ENCODE measurements at regions not wholly inside any gene's neighbourhood (a gene's known extent, or its start where the extent isn't known, plus 50 kb on each side); places are given as distances from the start of the nearest gene placed in this dataset.

DNA sequence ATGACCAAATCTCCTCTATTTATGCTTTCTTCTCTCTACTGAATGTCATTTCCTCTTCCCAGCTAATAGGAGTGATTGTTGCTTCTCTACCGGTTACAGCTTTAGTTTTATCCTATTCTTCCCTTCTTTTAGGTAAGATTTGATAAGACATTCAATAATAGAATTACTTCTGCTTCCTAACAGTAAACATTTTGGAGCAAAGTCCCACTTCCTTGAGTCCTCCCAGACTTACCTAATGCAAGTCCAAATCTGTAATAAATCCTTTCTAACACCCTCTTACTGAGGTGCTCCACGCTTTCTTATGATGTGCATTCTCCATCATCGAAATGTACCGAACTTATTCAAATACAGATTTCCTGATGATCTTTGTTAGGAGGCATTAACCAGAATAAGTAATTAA lies 79.2 kb upstream of the GPM6A start:
- DNase-seq (ENCODE audit: low read depth), result no peak
- TF ChIP-seq, protein P1, sequence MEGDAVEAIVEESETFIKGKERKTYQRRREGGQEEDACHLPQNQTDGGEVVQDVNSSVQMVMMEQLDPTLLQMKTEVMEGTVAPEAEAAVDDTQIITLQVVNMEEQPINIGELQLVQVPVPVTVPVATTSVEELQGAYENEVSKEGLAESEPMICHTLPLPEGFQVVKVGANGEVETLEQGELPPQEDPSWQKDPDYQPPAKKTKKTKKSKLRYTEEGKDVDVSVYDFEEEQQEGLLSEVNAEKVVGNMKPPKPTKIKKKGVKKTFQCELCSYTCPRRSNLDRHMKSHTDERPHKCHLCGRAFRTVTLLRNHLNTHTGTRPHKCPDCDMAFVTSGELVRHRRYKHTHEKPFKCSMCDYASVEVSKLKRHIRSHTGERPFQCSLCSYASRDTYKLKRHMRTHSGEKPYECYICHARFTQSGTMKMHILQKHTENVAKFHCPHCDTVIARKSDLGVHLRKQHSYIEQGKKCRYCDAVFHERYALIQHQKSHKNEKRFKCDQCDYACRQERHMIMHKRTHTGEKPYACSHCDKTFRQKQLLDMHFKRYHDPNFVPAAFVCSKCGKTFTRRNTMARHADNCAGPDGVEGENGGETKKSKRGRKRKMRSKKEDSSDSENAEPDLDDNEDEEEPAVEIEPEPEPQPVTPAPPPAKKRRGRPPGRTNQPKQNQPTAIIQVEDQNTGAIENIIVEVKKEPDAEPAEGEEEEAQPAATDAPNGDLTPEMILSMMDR (IDR thresholded peaks at IDR 0.05; ENCODE audit: control insufficient read depth, extremely low read depth, insufficient read depth), result no peak
- H3K4me3 ChIP-seq (ENCODE audit: low read depth, low read length), result no peak overlapping the region

DNA sequence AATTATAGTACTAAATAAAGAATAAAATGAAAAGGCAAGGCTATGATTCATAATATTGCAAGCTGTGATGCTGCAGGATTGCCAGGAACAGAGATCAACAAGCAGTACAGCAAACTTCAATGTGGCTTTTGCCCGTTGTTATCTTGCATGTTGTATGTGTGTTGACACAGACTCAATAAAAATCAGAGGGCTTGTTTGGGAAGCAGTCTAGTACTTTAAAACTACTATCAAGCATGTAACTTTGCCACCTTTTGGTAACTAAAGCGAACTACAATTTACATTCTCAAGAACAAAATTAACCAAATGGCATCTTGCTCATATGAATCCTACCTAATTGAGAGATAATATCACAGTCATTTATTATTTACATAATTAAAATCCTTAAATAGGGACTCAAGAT lies 79.8 kb upstream of the GPM6A start:
- DNase-seq (ENCODE audit: low read depth), result peak; percentile 91
- TF ChIP-seq, protein P1 (IDR thresholded peaks at IDR 0.05; ENCODE audit: control insufficient read depth, extremely low read depth, insufficient read depth), result peak; percentile 55
- no peak overlapping the region for H3K4me3 ChIP-seq (ENCODE audit: low read depth, low read length)

DNA sequence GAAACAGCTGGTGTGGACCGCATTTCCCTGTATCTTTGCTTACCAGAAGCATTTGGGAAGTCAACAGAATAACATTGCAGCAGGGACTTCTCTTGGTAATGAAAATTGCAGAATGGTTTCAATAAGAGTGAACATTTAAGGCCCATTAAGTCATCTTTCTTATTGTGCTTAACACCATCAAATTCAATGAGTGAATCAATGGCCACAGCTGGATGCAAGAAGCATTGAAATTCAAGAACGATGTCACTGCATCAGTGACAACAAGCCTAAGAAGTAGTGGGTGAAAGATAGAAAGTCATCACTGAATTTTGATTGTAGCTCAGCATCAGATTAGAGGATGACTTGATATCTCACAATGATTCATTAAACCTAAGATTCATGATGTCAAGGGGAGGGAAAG lies 93.9 kb upstream of the GPM6A start:
- no peak overlapping the region for H3K4me3 ChIP-seq (ENCODE audit: low read depth, low read length)

DNA sequence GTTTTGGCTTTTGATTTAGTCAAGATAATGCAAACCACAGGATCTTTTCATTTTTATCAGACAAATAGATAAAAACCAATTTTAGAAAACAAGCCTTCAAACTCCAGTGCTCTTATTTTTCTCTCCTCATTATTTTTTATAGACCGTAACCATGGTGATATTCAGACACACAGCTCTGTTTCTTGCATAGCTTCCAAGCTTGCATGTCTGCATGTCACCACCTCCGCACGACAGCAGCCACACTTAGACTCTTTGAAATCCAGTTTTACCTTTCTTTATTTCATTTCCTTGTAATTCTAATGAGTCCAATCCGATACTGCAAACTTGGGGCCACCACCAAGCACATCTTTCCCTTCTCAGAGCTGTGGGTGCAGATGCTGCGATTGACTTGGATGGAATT lies 94.3 kb upstream of the GPM6A start:
- H3K4me3 ChIP-seq (ENCODE audit: low read depth, low read length), result no peak overlapping the region
- DNase-seq (ENCODE audit: low read depth), result no peak
- TF ChIP-seq, protein P1 (IDR thresholded peaks at IDR 0.05; ENCODE audit: control insufficient read depth, extremely low read depth, insufficient read depth), result no peak

More for the DNA sequence above, 93.9 kb upstream of the GPM6A start:
- DNase-seq (ENCODE audit: low read depth), result no peak
- TF ChIP-seq, protein P1 (IDR thresholded peaks at IDR 0.05; ENCODE audit: control insufficient read depth, extremely low read depth, insufficient read depth), result no peak

DNA sequence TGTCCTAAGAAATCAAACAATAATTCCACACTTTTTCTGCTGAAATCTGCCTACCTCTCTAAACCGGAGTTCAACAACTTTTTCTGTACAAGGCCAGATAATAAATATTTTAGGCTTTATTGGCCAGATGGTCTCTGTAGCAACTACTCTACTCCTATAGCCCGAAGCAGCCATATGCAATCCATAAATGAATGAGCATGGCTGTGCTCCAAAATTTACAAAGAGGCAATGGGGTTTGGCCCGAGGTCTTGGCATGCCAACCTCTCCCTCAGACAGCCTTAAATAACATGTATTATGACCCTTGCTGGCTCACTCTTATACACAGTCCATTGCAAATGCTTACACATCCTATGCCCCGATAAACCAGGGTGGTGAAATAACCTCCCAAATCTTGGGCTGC lies 98.6 kb upstream of the GPM6A start:
- no peak overlapping the region for H3K4me3 ChIP-seq (ENCODE audit: low read depth, low read length)
- DNase-seq (ENCODE audit: low read depth), result no peak
- TF ChIP-seq, protein P1 (IDR thresholded peaks at IDR 0.05; ENCODE audit: control insufficient read depth, extremely low read depth, insufficient read depth), result no peak

DNA sequence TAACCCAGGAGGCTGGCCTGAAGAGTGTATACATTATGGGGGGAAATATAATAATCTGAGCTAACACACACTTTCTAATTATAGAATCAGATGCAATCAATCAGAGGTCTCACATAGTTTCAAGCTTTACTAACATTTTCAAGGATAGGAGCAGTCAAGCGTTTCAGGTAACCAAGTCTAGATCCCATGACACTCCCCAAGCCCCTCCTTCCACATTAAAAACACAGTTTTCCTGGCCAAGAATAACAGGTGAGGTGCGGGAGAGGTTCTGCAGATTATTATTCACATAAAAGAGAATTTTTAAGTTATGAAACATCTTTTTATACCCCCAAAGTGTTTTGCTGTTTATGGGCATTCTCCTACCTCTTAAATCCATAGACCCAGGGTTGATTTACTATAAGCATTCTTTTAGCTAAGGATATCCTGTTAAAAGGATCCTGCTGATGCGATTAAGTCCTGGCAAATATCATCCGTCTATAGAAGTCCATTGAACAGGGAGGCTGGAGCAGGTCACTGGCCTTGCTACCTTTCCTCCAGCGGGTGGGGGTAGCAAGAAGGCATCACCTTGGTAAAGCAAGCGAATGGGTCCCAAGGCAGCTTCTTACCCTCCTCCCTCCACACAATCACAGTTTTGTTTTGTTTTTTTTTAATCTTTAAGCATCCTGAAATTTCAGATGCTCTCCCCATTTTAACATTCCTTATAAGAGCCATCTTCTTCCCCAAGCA lies 104.7 kb upstream of the GPM6A start:
- H3K4me3 ChIP-seq (ENCODE audit: low read depth, low read length), result no peak overlapping the region
- DNase-seq (ENCODE audit: low read depth), result no peak
- TF ChIP-seq, protein P1 (IDR thresholded peaks at IDR 0.05; ENCODE audit: control insufficient read depth, extremely low read depth, insufficient read depth), result no peak

DNA sequence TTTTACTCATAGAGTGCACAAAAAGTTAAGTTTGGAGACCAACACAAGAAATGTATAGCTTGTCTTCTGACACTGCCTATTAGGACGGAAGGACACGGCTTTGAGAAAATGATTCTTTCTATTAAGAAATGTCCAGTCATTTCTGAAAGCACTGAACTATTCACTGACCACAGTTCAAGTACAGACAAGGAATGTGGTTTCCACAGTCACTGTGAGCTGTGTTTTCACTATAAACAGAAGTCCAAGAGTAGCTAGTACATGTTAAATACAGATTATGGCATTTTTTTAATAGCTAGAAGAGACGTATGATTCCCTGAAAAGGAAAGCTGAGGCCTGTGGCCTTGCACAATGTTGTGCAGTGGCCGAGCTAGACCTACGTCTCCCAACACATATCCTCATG lies 115.1 kb upstream of the GPM6A start:
- TF ChIP-seq, protein P1 (IDR thresholded peaks at IDR 0.05; ENCODE audit: control insufficient read depth, extremely low read depth, insufficient read depth), result no peak
- DNase-seq (ENCODE audit: low read depth), result no peak
- no peak overlapping the region for H3K4me3 ChIP-seq (ENCODE audit: low read depth, low read length)
